ENCODE measurements at regions not wholly inside any gene's neighbourhood (a gene's known extent, or its start where the extent isn't known, plus 50 kb on each side); places are given as distances from the start of the nearest gene placed in this dataset.

- no peak for TF ChIP-seq CTCF (conservative IDR thresholded peaks at IDR 0.05; ENCODE audit: low read depth, low read length)
- TF ChIP-seq EZH2 (IDR thresholded peaks at IDR 0.05; ENCODE audit: borderline replicate concordance, low read depth, low read length, poor library complexity, severe bottlenecking), result no peak
Measured at GRCh38 chr5:143748516-143748915, 63.4 kb upstream of the HMHB1 start.
